SJSA1 (cell line): ENCODE measurements at regions not wholly inside any gene's neighbourhood (a gene's known extent, or its start where the extent isn't known, plus 50 kb on each side); places are given as distances from the start of the nearest gene placed in this dataset.

Experiments used
- DNase-seq, 2 experiments: peaks; one replicate each; pipeline ENCODE4 v3.0.0-alpha.2; 2015 to 2020; ENCODE audit warnings: low spot score in 2 of 2, low read depth in 1 of 2
- H3K27ac ChIP-seq: fragments of 250-450 bp; sonication (Bioruptor Pico); 2 replicates; pipeline ENCODE4 v1.5.1; 2020; ENCODE audit warnings: mild to moderate bottlenecking, moderate library complexity
- H3K27me3 ChIP-seq: fragments of 250-450 bp; sonication (Bioruptor Pico); replicated peaks from 2 replicates; pipeline ENCODE4 v1.5.1; 2020; ENCODE audit warnings: mild to moderate bottlenecking, moderate library complexity
- H3K36me3 ChIP-seq: fragments of 250-450 bp; sonication (Bioruptor Pico); 2 replicates; pipeline ENCODE4 v1.5.1; 2020; ENCODE audit warnings: mild to moderate bottlenecking
- H3K4me1 ChIP-seq: fragments of 250-450 bp; sonication (Bioruptor Pico); replicated peaks from 2 replicates; pipeline ENCODE4 v1.6.1; 2021; ENCODE audit warnings: mild to moderate bottlenecking
- H3K4me3 ChIP-seq: fragments of 250-450 bp; sonication (Bioruptor Pico); 2 replicates; pipeline ENCODE4 v1.5.1; 2020; ENCODE audit warnings: mild to moderate bottlenecking
- H3K9me3 ChIP-seq: fragments of 250-450 bp; sonication (Bioruptor Pico); replicated peaks from 2 replicates; pipeline ENCODE4 v1.5.1; 2020; ENCODE audit warnings: mild to moderate bottlenecking

- H3K27me3 ChIP-seq: no peaks in the 10 kb centered on the region
- no peaks in the 10 kb centered on the region for H3K36me3 ChIP-seq
- DNase-seq: no peak
- no peaks in the 10 kb centered on the region for H3K4me1 ChIP-seq
- H3K27ac ChIP-seq: no peak overlapping the region
- H3K4me3 ChIP-seq: no peak overlapping the region
- H3K9me3 ChIP-seq: no peaks in the 10 kb centered on the region
These were observed 477.3 kb downstream of the KCNJ2 start for GRCh38 chr17:70646673-70647072.

- Histone ChIP-seq H3K4me1 (no peaks in the 10 kb centered on the region), H3K4me3 (no peak overlapping the region), H3K9me3 (no peaks in the 10 kb centered on the region), H3K27me3 (no peaks in the 10 kb centered on the region), H3K36me3 (no peaks in the 10 kb centered on the region), H3K27ac (no peak overlapping the region)
- DNase-seq: no peak
These were observed 478.8 kb downstream of the KCNJ2 start for GRCh38 chr17:70648166-70648565.

- Histone ChIP-seq H3K4me1 (no peaks in the 10 kb centered on the region), H3K9me3 (no peaks in the 10 kb centered on the region), H3K4me3 (no peak overlapping the region), H3K27me3 (no peaks in the 10 kb centered on the region), H3K36me3 (no peaks in the 10 kb centered on the region), H3K27ac (no peak overlapping the region)
- DNase-seq: no peak
These were observed 484.5 kb downstream of the KCNJ2 start for GRCh38 chr17:70653850-70654249.

GRCh38 chr17:70654706-70655105 is 485.4 kb downstream of the KCNJ2 start:
- DNase-seq: no peak
- no peak overlapping the region for H3K4me3 ChIP-seq
- H3K27me3 ChIP-seq: no peaks in the 10 kb centered on the region
- H3K9me3 ChIP-seq: no peaks in the 10 kb centered on the region
- no peaks in the 10 kb centered on the region for H3K4me1 ChIP-seq
- no peak overlapping the region for H3K27ac ChIP-seq
- no peaks in the 10 kb centered on the region for H3K36me3 ChIP-seq

GRCh38 chr17:70655176-70655958 is 486.0 kb downstream of the KCNJ2 start:
- Histone ChIP-seq H3K9me3 (no peaks in the 10 kb centered on the region), H3K27me3 (no peaks in the 10 kb centered on the region), H3K27ac (no peak overlapping the region), H3K4me1 (no peaks in the 10 kb centered on the region), H3K4me3 (no peak overlapping the region), H3K36me3 (no peaks in the 10 kb centered on the region)
- no peak for DNase-seq

GRCh38 chr17:70658317-70658716 is 489.0 kb downstream of the KCNJ2 start:
- Histone ChIP-seq H3K9me3 (no peaks in the 10 kb centered on the region), H3K27ac (no peak overlapping the region), H3K4me3 (no peak overlapping the region), H3K36me3 (no peaks in the 10 kb centered on the region), H3K27me3 (no peaks in the 10 kb centered on the region), H3K4me1 (no peaks in the 10 kb centered on the region)
- no peak for DNase-seq

- H3K27me3 ChIP-seq: no peaks in the 10 kb centered on the region
- no peak overlapping the region for H3K4me3 ChIP-seq
- no peak overlapping the region for H3K27ac ChIP-seq
- no peak for DNase-seq
- no peaks in the 10 kb centered on the region for H3K9me3 ChIP-seq
- H3K36me3 ChIP-seq: no peaks in the 10 kb centered on the region
- H3K4me1 ChIP-seq: no peaks in the 10 kb centered on the region
These were observed 489.5 kb downstream of the KCNJ2 start for GRCh38 chr17:70658840-70659239.

- Histone ChIP-seq H3K9me3 (no peaks in the 10 kb centered on the region), H3K27me3 (no peaks in the 10 kb centered on the region), H3K4me1 (no peaks in the 10 kb centered on the region), H3K36me3 (no peaks in the 10 kb centered on the region), H3K27ac (no peak overlapping the region), H3K4me3 (no peak overlapping the region)
- no peak for DNase-seq
These were observed 492.2 kb downstream of the KCNJ2 start for GRCh38 chr17:70661342-70662222.

GRCh38 chr17:70668276-70668937 is 499.1 kb downstream of the KCNJ2 start:
- H3K4me3 ChIP-seq: no peak overlapping the region
- H3K27me3 ChIP-seq: no peaks in the 10 kb centered on the region
- no peak overlapping the region for H3K27ac ChIP-seq
- DNase-seq: no peak
- H3K9me3 ChIP-seq: no peaks in the 10 kb centered on the region
- no peaks in the 10 kb centered on the region for H3K4me1 ChIP-seq
- H3K36me3 ChIP-seq: no peaks in the 10 kb centered on the region

- Histone ChIP-seq H3K4me3 (no peak overlapping the region), H3K27ac (no peak overlapping the region), H3K36me3 (no peaks in the 10 kb centered on the region), H3K27me3 (no peaks in the 10 kb centered on the region), H3K9me3 (no peaks in the 10 kb centered on the region), H3K4me1 (no peaks in the 10 kb centered on the region)
- no peak for DNase-seq
These were observed 499.8 kb downstream of the KCNJ2 start for GRCh38 chr17:70668938-70669778.

GRCh38 chr17:70674061-70674460 is 504.7 kb downstream of the KCNJ2 start:
- H3K27ac ChIP-seq: no peak overlapping the region
- H3K27me3 ChIP-seq: no peaks in the 10 kb centered on the region
- H3K36me3 ChIP-seq: no peaks in the 10 kb centered on the region
- no peak overlapping the region for H3K4me3 ChIP-seq
- DNase-seq: no peak
- no peaks in the 10 kb centered on the region for H3K9me3 ChIP-seq
- H3K4me1 ChIP-seq: no peaks in the 10 kb centered on the region

- no peak overlapping the region for H3K4me3 ChIP-seq
- H3K4me1 ChIP-seq: no peaks in the 10 kb centered on the region
- H3K27me3 ChIP-seq: no peaks in the 10 kb centered on the region
- H3K27ac ChIP-seq: no peak overlapping the region
- DNase-seq: no peak
- H3K36me3 ChIP-seq: no peaks in the 10 kb centered on the region
- no peaks in the 10 kb centered on the region for H3K9me3 ChIP-seq
These were observed 505.8 kb downstream of the KCNJ2 start for GRCh38 chr17:70675070-70675590.
